DOHH2 (cell line): ENCODE measurements at regions not wholly inside any gene's neighbourhood (a gene's known extent, or its start where the extent isn't known, plus 50 kb on each side); places are given as distances from the start of the nearest gene placed in this dataset.

ENCODE experiments used
- H3F3A ChIP-seq: fragments of 200-600 bp; sonication (generic), shearing (Covaris generic); 2 replicates; pipeline ENCODE4 v1.6.0; 2016; ENCODE audit warnings: antibody characterized with exemption, mild to moderate bottlenecking; ENCODE audit not compliant: control insufficient read depth, insufficient read depth
- H3K27ac ChIP-seq: fragments of 200-600 bp; sonication (generic); 2 replicates; pipeline ENCODE4 v1.5.1; 2014; ENCODE audit warnings: low read depth, mild to moderate bottlenecking, low read length, moderate library complexity
- H3K27me3 ChIP-seq: fragments of 200-600 bp; sonication (generic); 2 replicates; pipeline ENCODE4 v1.6.1; 2014; ENCODE audit warnings: mild to moderate bottlenecking, low read length, mixed read lengths; ENCODE audit not compliant: control insufficient read depth
- H3K36me3 ChIP-seq: fragments of 200-600 bp; sonication (generic); 2 replicates; pipeline ENCODE4 v1.6.1; 2014; ENCODE audit warnings: mild to moderate bottlenecking, low read length, moderate library complexity, mixed read lengths; ENCODE audit not compliant: control insufficient read depth
- H3K4me1 ChIP-seq: fragments of 200-600 bp; sonication (generic); 2 replicates; pipeline ENCODE4 v1.6.1; 2014; ENCODE audit warnings: mild to moderate bottlenecking, low read length, mixed read lengths; ENCODE audit not compliant: control insufficient read depth
- H3K4me2 ChIP-seq: fragments of 200-600 bp; sonication (generic); 2 replicates; pipeline ENCODE4 v1.6.0; 2014; ENCODE audit warnings: mild to moderate bottlenecking, low read length, moderate library complexity
- H3K4me3 ChIP-seq: fragments of 200-600 bp; sonication (generic); 2 replicates; pipeline ENCODE4 v1.5.1; 2014; ENCODE audit warnings: mild to moderate bottlenecking, low read length, mixed read lengths
- H3K79me2 ChIP-seq: fragments of 200-600 bp; sonication (generic); 2 replicates; pipeline ENCODE4 v1.6.1; 2014; ENCODE audit warnings: mild to moderate bottlenecking, low read length, mixed read lengths; ENCODE audit not compliant: control insufficient read depth
- H3K9me2 ChIP-seq: fragments of 200-600 bp; sonication (generic); replicated peaks from 2 replicates; pipeline ENCODE4 v1.6.1; 2014; ENCODE audit warnings: mild to moderate bottlenecking, low read length, mixed read lengths; ENCODE audit not compliant: control insufficient read depth
- H3K9me3 ChIP-seq: fragments of 200-600 bp; sonication (generic); 2 replicates; pipeline ENCODE4 v1.6.1; 2014; ENCODE audit warnings: antibody characterized with exemption, low read length, mixed read lengths; ENCODE audit not compliant: control insufficient read depth, insufficient read depth
- H4K20me1 ChIP-seq: fragments of 200-600 bp; sonication (generic); 2 replicates; pipeline ENCODE4 v1.6.0; 2014; ENCODE audit warnings: low read depth, mild to moderate bottlenecking, antibody characterized with exemption, low read length, moderate library complexity; ENCODE audit not compliant: control insufficient read depth, insufficient read depth
- CTCF ChIP-seq: fragments of 200-600 bp; sonication (generic); IDR thresholded peaks from one replicate; pipeline ENCODE4 v1.5.1; 2014; ENCODE audit warnings: antibody characterized with exemption, mild to moderate bottlenecking, low read depth, low read length; ENCODE audit not compliant: poor library complexity, severe bottlenecking
- EZH2phosphoT487 ChIP-seq: fragments of 200-600 bp; sonication (generic); IDR thresholded peaks from 2 replicates; pipeline ENCODE4 v1.6.1; 2017; ENCODE audit warnings: borderline replicate concordance, mild to moderate bottlenecking, antibody characterized with exemption, low read length, moderate library complexity, mixed read lengths

GRCh38 chr10:1858048-1858447 is 120.7 kb upstream of the ADARB2 start:
- H3K9me2 ChIP-seq = no peaks in the 10 kb centered on the region
- no peak overlapping the region for H3K27ac ChIP-seq
- TF ChIP-seq CTCF = no peak
- TF ChIP-seq EZH2phosphoT487 = no peak
- no peaks in the 10 kb centered on the region for H3K79me2 ChIP-seq
- H3K36me3 ChIP-seq = no peaks in the 10 kb centered on the region
- no peaks in the 10 kb centered on the region for H3K4me1 ChIP-seq
- no peaks in the 10 kb centered on the region for H4K20me1 ChIP-seq
- no peak overlapping the region for H3K4me3 ChIP-seq
- no peaks in the 10 kb centered on the region for H3K9me3 ChIP-seq
- H3F3A ChIP-seq = no peaks in the 10 kb centered on the region
- no peaks in the 10 kb centered on the region; the same call in 1 of the 2 replicates for H3K27me3 ChIP-seq
- no peak overlapping the region for H3K4me2 ChIP-seq

GRCh38 chr10:1855911-1856310 is 118.6 kb upstream of the ADARB2 start:
- H4K20me1 ChIP-seq = no peaks in the 10 kb centered on the region
- no peak overlapping the region for H3K4me2 ChIP-seq
- no peaks in the 10 kb centered on the region for H3K36me3 ChIP-seq
- no peak overlapping the region for H3K27ac ChIP-seq
- no peaks in the 10 kb centered on the region for H3K79me2 ChIP-seq
- H3K9me3 ChIP-seq = no peaks in the 10 kb centered on the region
- no peak for TF ChIP-seq CTCF
- no peak for TF ChIP-seq EZH2phosphoT487
- no peak overlapping the region for H3K4me3 ChIP-seq
- H3K9me2 ChIP-seq = no peaks in the 10 kb centered on the region
- no peaks in the 10 kb centered on the region for H3K4me1 ChIP-seq
- H3F3A ChIP-seq = no peaks in the 10 kb centered on the region
- H3K27me3 ChIP-seq = no peaks in the 10 kb centered on the region

- H3K9me3 ChIP-seq = no peaks in the 10 kb centered on the region
- no peaks in the 10 kb centered on the region for H3K79me2 ChIP-seq
- no peaks in the 10 kb centered on the region for H3K9me2 ChIP-seq
- no peak overlapping the region for H3K4me3 ChIP-seq
- H3K4me2 ChIP-seq = no peak overlapping the region
- H3K27ac ChIP-seq = no peak overlapping the region
- H3K4me1 ChIP-seq = no peaks in the 10 kb centered on the region
- H3F3A ChIP-seq = no peaks in the 10 kb centered on the region
- H4K20me1 ChIP-seq = no peaks in the 10 kb centered on the region
- no peaks in the 10 kb centered on the region for H3K27me3 ChIP-seq
- TF ChIP-seq EZH2phosphoT487 (no peak), CTCF (no peak)
- H3K36me3 ChIP-seq = no peaks in the 10 kb centered on the region
Measured at GRCh38 chr10:1854271-1854670, 116.9 kb upstream of the ADARB2 start.

GRCh38 chr10:1853801-1854200 is 116.5 kb upstream of the ADARB2 start:
- Histone ChIP-seq H3K79me2 (no peaks in the 10 kb centered on the region), H3K36me3 (no peaks in the 10 kb centered on the region), H3K4me3 (no peak overlapping the region), H3K9me2 (no peaks in the 10 kb centered on the region), H3K4me2 (no peak overlapping the region), H3K27ac (no peak overlapping the region), H3F3A (no peaks in the 10 kb centered on the region), H3K27me3 (no peaks in the 10 kb centered on the region), H4K20me1 (no peaks in the 10 kb centered on the region), H3K9me3 (no peaks in the 10 kb centered on the region), H3K4me1 (no peaks in the 10 kb centered on the region)
- TF ChIP-seq EZH2phosphoT487 = no peak
- TF ChIP-seq CTCF = no peak
